CD14-positive monocyte (primary cell): ENCODE measurements at regions not wholly inside any gene's neighbourhood (a gene's known extent, or its start where the extent isn't known, plus 50 kb on each side); places are given as distances from the start of the nearest gene placed in this dataset.
A peak's percentile ranks its signal among the peaks of the same experiment; 100 is the strongest.

Experiments
- DNase-seq, 3 donors: peaks; one replicate each; pipeline ENCODE4 v3.0.0-alpha.2; 2011 to 2022
- H2AFZ ChIP-seq: 2 replicates; pipeline ENCODE4 v1.6.0; 2012; ENCODE audit warnings: mild to moderate bottlenecking, low read depth, low read length, inconsistent platforms; ENCODE audit not compliant: insufficient read depth, poor library complexity, severe bottlenecking
- H3K27ac ChIP-seq, 2 donors: 1 replicate in 1 of 2; 2 replicates in 1 of 2; pipeline ENCODE4 v1.5.1; 2012 to 2013; ENCODE audit warnings: low read length in 2 of 2, control low read depth in 1 of 2, inconsistent platforms in 1 of 2, low read depth in 1 of 2, mild to moderate bottlenecking in 1 of 2
- H3K27me3 ChIP-seq, 2 donors: one replicate each; pipeline versions ENCODE4 v1.6.0 to v1.6.1; 2011 to 2013; ENCODE audit warnings: low read length in 2 of 2; ENCODE audit not compliant: control insufficient read depth in 2 of 2, insufficient read depth in 2 of 2
- H3K36me3 ChIP-seq, 2 donors: replicated peaks in 1 of 2; 1 replicate in 1 of 2; 2 replicates in 1 of 2; pipeline versions ENCODE4 v1.5.1 to v1.6.1; 2012 to 2013; ENCODE audit warnings: low read length in 2 of 2, control low read depth in 1 of 2, inconsistent platforms in 1 of 2, mild to moderate bottlenecking in 1 of 2; ENCODE audit not compliant: insufficient read depth in 2 of 2, control insufficient read depth in 1 of 2
- H3K4me1 ChIP-seq, 2 donors: 1 replicate in 1 of 2; 2 replicates in 1 of 2; pipeline versions ENCODE4 v1.5.1 to v1.6.1; 2012 to 2013; ENCODE audit warnings: low read length in 2 of 2, control low read depth in 1 of 2, inconsistent platforms in 1 of 2, mild to moderate bottlenecking in 1 of 2, moderate library complexity in 1 of 2; ENCODE audit not compliant: insufficient read depth in 2 of 2, control insufficient read depth in 1 of 2
- H3K4me2 ChIP-seq: replicated peaks from 2 replicates; pipeline ENCODE3; 2012; ENCODE audit warnings: low read length, moderate library complexity, mild to moderate bottlenecking; ENCODE audit not compliant: poor library complexity, severe bottlenecking; ENCODE audit errors: extremely low read depth
- H3K4me3 ChIP-seq, 3 experiments: fragments of 200-600 bp in 1 of 3; sonication (generic) in 1 of 3; replicated peaks in 1 of 3; 1 replicate in 2 of 3; 2 replicates in 1 of 3; pipeline ENCODE4 v1.5.1; 2011 to 2013; ENCODE audit warnings: low read length in 3 of 3, mild to moderate bottlenecking in 3 of 3, control low read depth in 2 of 3, low read depth in 2 of 3, inconsistent platforms in 1 of 3, moderate library complexity in 1 of 3
- H3K79me2 ChIP-seq: 2 replicates; pipeline ENCODE4 v1.6.0; 2012; ENCODE audit warnings: mild to moderate bottlenecking, control low read depth, inconsistent platforms, low read length, moderate library complexity; ENCODE audit not compliant: insufficient read depth
- H3K9ac ChIP-seq: 2 replicates; pipeline ENCODE4 v1.6.0; 2017; ENCODE audit warnings: low read length, mild to moderate bottlenecking; ENCODE audit not compliant: insufficient read depth, poor library complexity, severe bottlenecking
- H3K9me3 ChIP-seq, 2 donors: replicated peaks in 1 of 2; 1 replicate in 1 of 2; 2 replicates in 1 of 2; pipeline versions ENCODE4 v1.5.1 to v1.6.1; 2012 to 2013; ENCODE audit warnings: low read length in 2 of 2, control low read depth in 1 of 2; ENCODE audit not compliant: control insufficient read depth in 1 of 2, insufficient read depth in 1 of 2
- H4K20me1 ChIP-seq: 2 replicates; pipeline ENCODE4 v1.6.0; 2012; ENCODE audit warnings: mild to moderate bottlenecking, low read length, control low read depth, moderate library complexity; ENCODE audit not compliant: insufficient read depth
- H3K27ac Mint-ChIP-seq, 7 donors: one replicate each; pipeline ENCODE4 v1.8.0; 2020; ENCODE audit warnings: mild to moderate bottlenecking in 7 of 7, mixed read lengths in 7 of 7, moderate library complexity in 6 of 7, inconsistent platforms in 2 of 7
- H3K27me3 Mint-ChIP-seq, 3 donors: one replicate each; pipeline ENCODE4 v1.8.0; 2021 to 2022; ENCODE audit warnings: low read depth in 3 of 3, mild to moderate bottlenecking in 3 of 3, mixed read lengths in 3 of 3, moderate library complexity in 3 of 3, inconsistent platforms in 1 of 3
- H3K36me3 Mint-ChIP-seq, 2 donors: one replicate each; pipeline ENCODE4 v1.8.0; 2020; ENCODE audit warnings: mixed read lengths in 2 of 2, inconsistent platforms in 1 of 2, mild to moderate bottlenecking in 1 of 2
- H3K4me1 Mint-ChIP-seq: one replicate; pipeline ENCODE4 v1.8.0; 2020; ENCODE audit warnings: mild to moderate bottlenecking, mixed read lengths
- H3K4me3 Mint-ChIP-seq, 2 donors: one replicate each; pipeline ENCODE4 v1.8.0; 2020; ENCODE audit warnings: mild to moderate bottlenecking in 2 of 2, mixed read lengths in 2 of 2, moderate library complexity in 1 of 2
- H3K9me3 Mint-ChIP-seq, 7 donors: one replicate each; pipeline ENCODE4 v1.8.0; 2020 to 2022; ENCODE audit warnings: mixed read lengths in 7 of 7, mild to moderate bottlenecking in 6 of 7, moderate library complexity in 6 of 7, inconsistent platforms in 2 of 7
- WGBS: methylation state at CpG from one replicate; pipeline ENCODE4 v1.1.5; 2013; ENCODE audit warnings: missing lambda C conversion rate; ENCODE audit not compliant: insufficient coverage; 5-methylcytosine and 5-hydroxymethylcytosine counted together
- intact Hi-C, 2 donors: fragments of 100-400 bp; cut with micrococcal nuclease; formaldehyde crosslinking; loops; one replicate each; pipeline versions ENCODE4 v1.15.0 to v1.15.1; 2023
- TF ChIP-seq, protein P1 (sequence below): fragments of 200-600 bp; IDR thresholded peaks from one replicate; pipeline ENCODE4 v1.8.0; 2022; ENCODE audit warnings: antibody characterized with exemption, mild to moderate bottlenecking

DNA sequence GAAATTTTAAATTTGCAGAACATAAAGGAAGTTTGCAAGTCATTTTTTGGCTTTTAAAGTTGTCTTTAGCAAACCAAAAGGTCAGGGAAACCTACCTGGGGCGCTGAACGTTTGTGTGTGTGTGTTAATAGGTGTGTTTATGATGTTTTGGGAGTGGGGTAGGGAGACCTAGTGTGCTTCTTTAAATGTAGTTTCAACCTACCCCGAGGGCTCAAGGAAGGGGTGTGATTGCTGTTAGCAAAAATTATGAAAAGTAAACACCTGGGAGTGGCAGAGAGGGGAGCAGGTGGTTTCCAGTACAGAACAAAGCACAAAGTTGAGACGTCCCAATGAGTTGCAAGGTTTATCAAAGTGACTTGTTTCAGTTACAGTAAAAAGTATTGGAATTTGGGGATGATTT is 58.7 kb upstream of the WDR26 start:
- intact Hi-C loops = no loop called here

DNA sequence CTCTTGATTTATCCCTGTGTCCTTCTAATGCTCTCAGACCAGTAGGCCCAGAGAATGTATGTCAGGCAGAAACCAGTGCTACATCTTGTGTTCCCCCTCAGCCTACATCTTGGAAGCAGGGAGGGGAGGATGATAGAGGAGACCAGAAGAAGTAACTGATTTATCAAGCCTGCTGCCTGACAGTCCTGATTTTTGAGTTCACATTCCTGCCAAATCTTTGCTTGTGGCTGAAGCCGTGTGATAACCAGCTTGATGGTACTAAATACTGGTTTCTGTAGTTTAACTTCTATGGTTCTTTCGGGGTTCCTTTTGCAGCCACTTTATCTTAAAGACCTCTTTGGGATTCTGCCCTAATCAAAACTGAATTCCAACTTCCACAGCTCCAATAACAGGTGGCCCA is 59.7 kb upstream of the WDR26 start:
- intact Hi-C loops = no loop called here
- H3K27me3 ChIP-seq = no peaks in the 10 kb centered on the region
- Mint-ChIP-seq H3K4me1 (peaks cover 39% of the 10 kb centered on the region), H3K27ac (no peak overlapping the region), H3K36me3 (peaks cover 0 to 2% of the 10 kb centered on the region in 2 donors), H3K9me3 (peaks cover 0 to 3% (median 0%) of the 10 kb centered on the region in 7 donors), H3K4me3 (no peak overlapping the region), H3K27me3 (peaks cover 0 to 3% (median 0%) of the 10 kb centered on the region in 3 donors)
- no peak overlapping the region for H3K4me3 ChIP-seq
- H3K27ac ChIP-seq = no peak overlapping the region
- no peaks in the 10 kb centered on the region for H4K20me1 ChIP-seq
- no peak overlapping the region for H3K4me2 ChIP-seq
- DNase-seq = no peak
- no peaks in the 10 kb centered on the region for H3K9me3 ChIP-seq
- no peaks in the 10 kb centered on the region for H3K79me2 ChIP-seq
- no CpG with 5 or more reads among the region's 2 CpGs for WGBS
- H2AFZ ChIP-seq = no peak overlapping the region
- TF ChIP-seq, protein P1, sequence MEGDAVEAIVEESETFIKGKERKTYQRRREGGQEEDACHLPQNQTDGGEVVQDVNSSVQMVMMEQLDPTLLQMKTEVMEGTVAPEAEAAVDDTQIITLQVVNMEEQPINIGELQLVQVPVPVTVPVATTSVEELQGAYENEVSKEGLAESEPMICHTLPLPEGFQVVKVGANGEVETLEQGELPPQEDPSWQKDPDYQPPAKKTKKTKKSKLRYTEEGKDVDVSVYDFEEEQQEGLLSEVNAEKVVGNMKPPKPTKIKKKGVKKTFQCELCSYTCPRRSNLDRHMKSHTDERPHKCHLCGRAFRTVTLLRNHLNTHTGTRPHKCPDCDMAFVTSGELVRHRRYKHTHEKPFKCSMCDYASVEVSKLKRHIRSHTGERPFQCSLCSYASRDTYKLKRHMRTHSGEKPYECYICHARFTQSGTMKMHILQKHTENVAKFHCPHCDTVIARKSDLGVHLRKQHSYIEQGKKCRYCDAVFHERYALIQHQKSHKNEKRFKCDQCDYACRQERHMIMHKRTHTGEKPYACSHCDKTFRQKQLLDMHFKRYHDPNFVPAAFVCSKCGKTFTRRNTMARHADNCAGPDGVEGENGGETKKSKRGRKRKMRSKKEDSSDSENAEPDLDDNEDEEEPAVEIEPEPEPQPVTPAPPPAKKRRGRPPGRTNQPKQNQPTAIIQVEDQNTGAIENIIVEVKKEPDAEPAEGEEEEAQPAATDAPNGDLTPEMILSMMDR = no peak
- H3K36me3 ChIP-seq = no peaks in the 10 kb centered on the region
- peaks cover 39 to 41% of the 10 kb centered on the region in 2 donors for H3K4me1 ChIP-seq
- no peak overlapping the region for H3K9ac ChIP-seq

More for the DNA sequence above, 58.7 kb upstream of the WDR26 start:
- Mint-ChIP-seq H3K9me3 (peaks cover 0 to 3% (median 0%) of the 10 kb centered on the region in 7 donors), H3K27me3 (peaks cover 0 to 3% (median 0%) of the 10 kb centered on the region in 3 donors), H3K4me3 (no peak overlapping the region), H3K27ac (peak overlapping the region in 1 of 7 donors; percentile 43), H3K4me1 (peaks cover 30% of the 10 kb centered on the region), H3K36me3 (peaks cover 0 to 2% of the 10 kb centered on the region in 2 donors)
- WGBS = 91% methylated on average over 3 of the region's 4 CpGs
- no peak overlapping the region for H3K4me2 ChIP-seq
- H3K36me3 ChIP-seq = no peaks in the 10 kb centered on the region
- no peak overlapping the region for H3K9ac ChIP-seq
- H3K27me3 ChIP-seq = no peaks in the 10 kb centered on the region
- H3K79me2 ChIP-seq = no peaks in the 10 kb centered on the region
- no peak overlapping the region for H3K4me3 ChIP-seq
- H3K27ac ChIP-seq = no peak overlapping the region
- no peaks in the 10 kb centered on the region for H4K20me1 ChIP-seq
- no peak overlapping the region for H2AFZ ChIP-seq
- DNase-seq = no peak
- peaks cover 28 to 30% of the 10 kb centered on the region in 2 donors for H3K4me1 ChIP-seq
- TF ChIP-seq, protein P1 = no peak
- H3K9me3 ChIP-seq = no peaks in the 10 kb centered on the region
